HCT116 (cell line): ENCODE measurements at regions not wholly inside any gene's neighbourhood (a gene's known extent, or its start where the extent isn't known, plus 50 kb on each side); places are given as distances from the start of the nearest gene placed in this dataset.
"Not testable (repeated sequence)": the region's sequence is repeated elsewhere in the genome, so short reads cannot be mapped to it uniquely, and the experiment has no call there.

ENCODE experiments used
- ATAC-seq: fragments of 200-7000 bp; cut with Tn5 transposase; 2 replicates; pipeline ENCODE4 v1.9.1; 2020; ENCODE audit warnings: mild to moderate bottlenecking, moderate library complexity
- BruUV-seq: library from RNA; stranded (reverse); fragments of 400-500 nt; replicated peaks from 2 replicates; lab custom pipeline; 2021; lab: Mats Ljungman, UMichigan
- CTCF ChIA-PET: fragments of 300-600 bp; sonication (Branson Sonifier 250); formaldehyde crosslinking; loops from one replicate; lab custom pipeline; 2021; ENCODE audit warnings: antibody characterized with exemption; lab: Charles Lee
- POLR2A ChIA-PET: fragments of 300-600, 350-600 bp; sonication (Branson Sonifier 250); formaldehyde crosslinking; loops from one replicate; lab custom pipeline; 2021; ENCODE audit warnings: antibody characterized with exemption; lab: Charles Lee
- RAD21 ChIA-PET, 2 experiments: fragments of 300-600 bp; sonication (Branson Sonifier 250); formaldehyde crosslinking; loops; one replicate each; lab custom pipeline; 2023; ENCODE audit warnings: low total read pairs in 2 of 2; ENCODE audit not compliant: uncharacterized antibody in 2 of 2, unreplicated experiment in 2 of 2, low non-redundant PET in 1 of 2; lab: Charles Lee
- DNase-seq: peaks from one replicate; pipeline ENCODE4 v3.0.0-alpha.2; 2010; ENCODE audit warnings: low read depth, low spot score
- H2AFZ ChIP-seq: fragments of 200-600 bp; shearing (Covaris generic), sonication (generic); 2 replicates; pipeline ENCODE4 v1.6.1; 2017; ENCODE audit warnings: low read depth, mixed run types, mixed read lengths, antibody characterized with exemption, low read length; ENCODE audit not compliant: poor library complexity, severe bottlenecking
- H3K27ac ChIP-seq: 2 replicates; pipeline ENCODE4 v1.5.1; 2012; ENCODE audit warnings: low read depth, low read length
- H3K27me3 ChIP-seq: fragments of 200-600 bp; sonication (generic); 2 replicates; pipeline ENCODE4 v1.6.1; 2016; ENCODE audit warnings: mixed run types, low read length, mixed read lengths; ENCODE audit not compliant: insufficient read depth
- H3K36me3 ChIP-seq, 2 experiments: fragments of 200-500 bp in 1 of 2; fragments of 200-600 bp in 1 of 2; sonication (Bioruptor generic) in 1 of 2; sonication (generic) in 1 of 2; 2 replicates each; pipeline versions ENCODE4 v1.5.1 to v1.6.1; 2014 to 2016; ENCODE audit warnings: low read length in 2 of 2, inconsistent platforms in 1 of 2, mixed read lengths in 1 of 2, mixed run types in 1 of 2; ENCODE audit not compliant: insufficient read depth in 2 of 2, control insufficient read depth in 1 of 2
- H3K4me1 ChIP-seq, 2 experiments: fragments of 200-600 bp in 1 of 2; sonication (generic) in 1 of 2; 2 replicates each; pipeline versions ENCODE4 v1.5.1 to v1.6.1; 2012 to 2017; ENCODE audit warnings: low read length in 2 of 2, inconsistent platforms in 1 of 2, mild to moderate bottlenecking in 1 of 2, mixed read lengths in 1 of 2, mixed run types in 1 of 2, moderate library complexity in 1 of 2; ENCODE audit not compliant: insufficient read depth in 2 of 2, control insufficient read depth in 1 of 2
- H3K4me2 ChIP-seq: fragments of 200-600 bp; sonication (generic); 2 replicates; pipeline ENCODE4 v1.6.1; 2017; ENCODE audit warnings: mixed run types, low read length, mixed read lengths
- H3K4me3 ChIP-seq, 2 experiments: fragments of 200-600 bp in 1 of 2; sonication (generic) in 1 of 2; replicated peaks in 1 of 2; 2 replicates each; pipeline ENCODE4 v1.5.1; 2011 to 2016; ENCODE audit warnings: low read length in 2 of 2, control low read depth in 1 of 2, low read depth in 1 of 2, mild to moderate bottlenecking in 1 of 2, mixed read lengths in 1 of 2, mixed run types in 1 of 2
- H3K79me2 ChIP-seq: fragments of 200-600 bp; sonication (generic); 2 replicates; pipeline ENCODE4 v1.6.1; 2017; ENCODE audit warnings: mild to moderate bottlenecking, mixed run types, low read length, moderate library complexity, mixed read lengths; ENCODE audit not compliant: insufficient read depth
- H3K9ac ChIP-seq: fragments of 200-600 bp; sonication (generic); 2 replicates; pipeline ENCODE4 v1.6.1; 2016; ENCODE audit warnings: low read length, mixed read lengths
- H3K9me2 ChIP-seq: fragments of 200-600 bp; sonication (generic), shearing (Covaris generic); 2 replicates; pipeline ENCODE4 v1.6.1; 2017; ENCODE audit warnings: mixed run types, mild to moderate bottlenecking, moderate library complexity; ENCODE audit not compliant: insufficient read depth
- H3K9me3 ChIP-seq, 2 experiments: fragments of 200-500 bp in 1 of 2; fragments of 200-600 bp in 1 of 2; sonication (Bioruptor generic) in 1 of 2; sonication (generic) in 1 of 2; 2 replicates each; pipeline ENCODE4 v1.6.1; 2014 to 2017; ENCODE audit warnings: low read length in 2 of 2, mixed read lengths in 2 of 2, inconsistent platforms in 1 of 2, low read depth in 1 of 2, mild to moderate bottlenecking in 1 of 2, mixed run types in 1 of 2, moderate library complexity in 1 of 2; ENCODE audit not compliant: control insufficient read depth in 1 of 2, insufficient read depth in 1 of 2
- H4K20me1 ChIP-seq: fragments of 200-600 bp; sonication (generic), shearing (Covaris generic); 2 replicates; pipeline ENCODE4 v1.6.1; 2017; ENCODE audit warnings: mixed run types, mild to moderate bottlenecking, moderate library complexity; ENCODE audit not compliant: insufficient read depth
- CBX3 ChIP-seq: IDR thresholded peaks from 2 replicates; pipeline ENCODE4 v1.6.1; 2012; ENCODE audit warnings: low read depth
- CEBPB ChIP-seq: IDR thresholded peaks from 2 replicates; pipeline ENCODE4 v1.6.1; 2012; ENCODE audit warnings: low read depth
- ELF1 ChIP-seq: IDR thresholded peaks from 2 replicates; pipeline ENCODE4 v1.6.1; 2012; ENCODE audit warnings: low read depth, borderline replicate concordance
- EZH2 ChIP-seq: fragments of 200-600 bp; sonication (generic); IDR thresholded peaks from 2 replicates; pipeline ENCODE4 v1.6.1; 2017; ENCODE audit warnings: antibody characterized with exemption, mixed run types
- FOSL1 ChIP-seq: IDR thresholded peaks from 2 replicates; pipeline ENCODE4 v1.6.1; 2012; ENCODE audit warnings: low read depth
- JUND ChIP-seq: IDR thresholded peaks from 2 replicates; pipeline ENCODE4 v1.6.1; 2012
- POLR2AphosphoS5 ChIP-seq: IDR thresholded peaks from 2 replicates; pipeline ENCODE4 v1.6.1; 2011; ENCODE audit warnings: mild to moderate bottlenecking, low read depth, low read length, moderate library complexity
- RAD21 ChIP-seq: IDR thresholded peaks from 2 replicates; pipeline ENCODE4 v1.6.1; 2012; ENCODE audit warnings: low read depth, mild to moderate bottlenecking
- REST ChIP-seq: IDR thresholded peaks from 2 replicates; pipeline ENCODE4 v1.6.1; 2012; ENCODE audit warnings: low read depth
- SIN3A ChIP-seq: IDR thresholded peaks from 2 replicates; pipeline ENCODE4 v1.6.1; 2012; ENCODE audit warnings: low read depth
- SP1 ChIP-seq: IDR thresholded peaks from 2 replicates; pipeline ENCODE4 v1.6.1; 2012; ENCODE audit warnings: low read depth
- SRF ChIP-seq: IDR thresholded peaks from 2 replicates; pipeline ENCODE4 v1.6.1; 2012; ENCODE audit warnings: low read depth
- YY1 ChIP-seq: IDR thresholded peaks from 2 replicates; pipeline ENCODE4 v1.6.1; 2011; ENCODE audit warnings: low read length, low read depth, moderate library complexity, mild to moderate bottlenecking; ENCODE audit not compliant: insufficient replicate concordance; ENCODE audit errors: extremely low read depth
- ZBTB33 ChIP-seq: IDR thresholded peaks from 2 replicates; pipeline ENCODE4 v1.6.1; 2011; ENCODE audit warnings: mild to moderate bottlenecking, low read length, moderate library complexity; ENCODE audit not compliant: insufficient replicate concordance; ENCODE audit errors: extremely low read depth
- ZFX ChIP-seq: fragments of 450-650 bp; IDR thresholded peaks from 2 replicates; pipeline ENCODE4 v1.6.1; 2017
- intact Hi-C: fragments of 100-400 bp; cut with micrococcal nuclease; formaldehyde crosslinking; loops from 2 replicates; pipeline ENCODE4 v1.10.0; 2022
- TF ChIP-seq, protein P1 (sequence below): IDR thresholded peaks from 2 replicates; pipeline ENCODE4 v1.6.1; 2012

DNA sequence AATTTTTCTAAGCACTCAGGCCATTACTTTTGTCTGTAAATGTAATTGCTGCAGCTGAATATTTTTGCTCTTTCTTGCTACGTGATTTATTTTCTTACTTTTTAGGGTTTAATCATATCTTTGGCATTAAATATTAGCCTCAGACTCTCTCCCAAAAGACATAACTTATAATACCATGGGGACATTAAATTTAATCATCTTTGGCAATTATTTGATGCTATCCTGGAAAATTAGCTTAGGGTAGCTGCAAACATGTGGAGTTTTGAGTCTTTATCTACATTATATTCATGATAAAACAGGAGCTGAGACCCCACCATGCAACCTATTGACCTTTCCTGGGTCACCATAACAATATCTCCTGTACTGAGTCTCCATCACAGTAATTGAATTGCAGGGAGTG is 59.1 kb upstream of the EDAR start:
- POLR2A ChIA-PET, result no interaction called here
- no peaks in the 10 kb centered on the region for H3K27me3 ChIP-seq
- H3K9me3 ChIP-seq, result no peaks in the 10 kb centered on the region
- ATAC-seq (no peak), DNase-seq (no peak)
- peaks cover 0 to 8% of the 10 kb centered on the region in 2 experiments; a peak in 3 of 4 replicates for H3K4me1 ChIP-seq
- no TSS peak for BruUV-seq
- RAD21 ChIA-PET, result no interaction called here
- no peaks in the 10 kb centered on the region for H3K79me2 ChIP-seq
- H3K4me2 ChIP-seq, result no peak overlapping the region
- no peak overlapping the region for H3K9ac ChIP-seq
- no peaks in the 10 kb centered on the region for H3K9me2 ChIP-seq
- TF ChIP-seq YY1 (no peak), ZFX (no peak), RAD21 (no peak), CBX3 (no peak), POLR2AphosphoS5 (no peak), SP1 (no peak), FOSL1 (no peak), SIN3A (no peak), ELF1 (no peak), CEBPB (no peak), ZBTB33 (no peak), SRF (no peak), EZH2 (no peak), JUND (no peak), REST (no peak)
- TF ChIP-seq, protein P1, sequence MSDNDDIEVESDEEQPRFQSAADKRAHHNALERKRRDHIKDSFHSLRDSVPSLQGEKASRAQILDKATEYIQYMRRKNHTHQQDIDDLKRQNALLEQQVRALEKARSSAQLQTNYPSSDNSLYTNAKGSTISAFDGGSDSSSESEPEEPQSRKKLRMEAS, result no peak
- CTCF ChIA-PET, result no interaction called here
- no peaks in the 10 kb centered on the region for H3K36me3 ChIP-seq
- H4K20me1 ChIP-seq, result no peaks in the 10 kb centered on the region
- intact Hi-C loops, result no loop called here
- no peak overlapping the region for H2AFZ ChIP-seq
- H3K4me3 ChIP-seq, result no peak overlapping the region
- H3K27ac ChIP-seq, result no peak overlapping the region

- DNase-seq, BruUV-seq, H3K27me3 ChIP-seq, H3K9me2 ChIP-seq, H3K9me3 ChIP-seq, POLR2A ChIA-PET, H3K4me1 ChIP-seq, CTCF ChIA-PET, ATAC-seq, H4K20me1 ChIP-seq, RAD21 ChIA-PET, H3K27ac ChIP-seq, intact Hi-C loops, H3K36me3 ChIP-seq, H3K4me3 ChIP-seq, H3K9ac ChIP-seq, H2AFZ ChIP-seq, H3K4me2 ChIP-seq, H3K79me2 ChIP-seq: not testable (repeated sequence)
These were observed 58.5 kb upstream of the EDAR start for GRCh38 chr2:109047569-109047968.
